WTC11 (cell line): ENCODE measurements at regions not wholly inside any gene's neighbourhood (a gene's known extent, or its start where the extent isn't known, plus 50 kb on each side); places are given as distances from the start of the nearest gene placed in this dataset.

Experiments used
- ATAC-seq: fragments of 200-7000 bp; cut with Tn5 transposase; 2 replicates; pipeline ENCODE4 v1.10.0; 2021; ENCODE audit warnings: mild to moderate bottlenecking, moderate library complexity
- CTCF ChIA-PET: fragments of 300-600 bp; sonication (Branson Sonifier 250); formaldehyde crosslinking; loops from one replicate; lab custom pipeline; 2021; ENCODE audit warnings: antibody characterized with exemption; lab: Charles Lee
- POLR2A ChIA-PET: fragments of 350-600 bp; sonication (Branson Sonifier 250); formaldehyde crosslinking; loops from one replicate; lab custom pipeline; 2021; ENCODE audit warnings: antibody characterized with exemption; lab: Charles Lee
- DNase-seq: peaks from one replicate; pipeline ENCODE4 v3.0.0; 2021; ENCODE audit warnings: low spot score
- H3K27ac Mint-ChIP-seq: 2 replicates; pipeline ENCODE4 v1.8.0; 2021; ENCODE audit warnings: mixed read lengths
- H3K27me3 Mint-ChIP-seq: 2 replicates; pipeline ENCODE4 v1.8.0; 2021; ENCODE audit warnings: low read depth, mild to moderate bottlenecking, moderate library complexity, mixed read lengths
- H3K36me3 Mint-ChIP-seq: 2 replicates; pipeline ENCODE4 v1.8.0; 2021; ENCODE audit warnings: mixed read lengths
- H3K4me1 Mint-ChIP-seq: 2 replicates; pipeline ENCODE4 v1.8.0; 2022; ENCODE audit warnings: mixed read lengths
- H3K4me3 Mint-ChIP-seq: 2 replicates; pipeline ENCODE4 v1.8.0; 2021; ENCODE audit warnings: mild to moderate bottlenecking, moderate library complexity, mixed read lengths
- H3K9me3 Mint-ChIP-seq: 2 replicates; pipeline ENCODE4 v1.8.0; 2021; ENCODE audit warnings: mixed read lengths
- ATF1 ChIP-seq: sonication (generic); formaldehyde crosslinking; IDR thresholded peaks from 2 replicates; pipeline ENCODE4 v1.8.1; 2023; ENCODE audit warnings: mild to moderate bottlenecking, moderate library complexity, missing genetic modification reagents
- ELF4 ChIP-seq: sonication (generic); formaldehyde crosslinking; IDR thresholded peaks from 2 replicates; pipeline ENCODE4 v1.8.1; 2022; ENCODE audit warnings: low read depth, mild to moderate bottlenecking, moderate library complexity, missing genetic modification reagents
- GABPB1 ChIP-seq: sonication (generic); formaldehyde crosslinking; IDR thresholded peaks from 2 replicates; pipeline ENCODE4 v1.8.1; 2023; ENCODE audit warnings: mild to moderate bottlenecking, missing genetic modification reagents
- MLX ChIP-seq: sonication (generic); formaldehyde crosslinking; IDR thresholded peaks from 2 replicates; pipeline ENCODE4 v1.8.1; 2023; ENCODE audit warnings: mild to moderate bottlenecking, missing genetic modification reagents, moderate library complexity
- NR2C2 ChIP-seq: sonication (generic); formaldehyde crosslinking; IDR thresholded peaks from 2 replicates; pipeline ENCODE4 v1.8.0; 2022; ENCODE audit warnings: mild to moderate bottlenecking, missing genetic modification reagents
- PRRX2 ChIP-seq: fragments of 250-450 bp; sonication (Bioruptor Pico); IDR thresholded peaks from 2 replicates; pipeline ENCODE4 v1.8.0; 2021; ENCODE audit warnings: mild to moderate bottlenecking
- SP1 ChIP-seq: sonication (generic); formaldehyde crosslinking; conservative IDR thresholded peaks from 2 replicates; pipeline ENCODE4 v1.8.1; 2022; ENCODE audit warnings: missing genetic modification reagents
- TEAD4 ChIP-seq: sonication (generic); formaldehyde crosslinking; IDR thresholded peaks from 2 replicates; pipeline ENCODE4 v1.8.0; 2022; ENCODE audit warnings: mild to moderate bottlenecking, missing genetic modification reagents
- ZBTB43 ChIP-seq: sonication (generic); formaldehyde crosslinking; IDR thresholded peaks from 2 replicates; pipeline ENCODE4 v1.8.1; 2023; ENCODE audit warnings: mild to moderate bottlenecking, missing genetic modification reagents
- ZNF317 ChIP-seq: sonication (generic); formaldehyde crosslinking; IDR thresholded peaks from 2 replicates; pipeline ENCODE4 v1.8.1; 2023; ENCODE audit warnings: low read depth, mild to moderate bottlenecking, moderate library complexity, missing genetic modification reagents, borderline replicate concordance
- ZNF512 ChIP-seq: sonication (generic); formaldehyde crosslinking; IDR thresholded peaks from 2 replicates; pipeline ENCODE4 v1.8.1; 2022; ENCODE audit warnings: missing genetic modification reagents, borderline replicate concordance
- TF ChIP-seq, protein P1 (sequence below): sonication (generic); formaldehyde crosslinking; IDR thresholded peaks from 2 replicates; pipeline ENCODE4 v1.8.0; 2022; ENCODE audit warnings: mild to moderate bottlenecking, missing genetic modification reagents
- TF ChIP-seq, protein P2 (sequence below): sonication (generic); formaldehyde crosslinking; IDR thresholded peaks from 2 replicates; pipeline ENCODE4 v1.8.1; 2023; ENCODE audit warnings: mild to moderate bottlenecking, missing genetic modification reagents, borderline replicate concordance
- TF ChIP-seq, protein P3 (sequence below): sonication (generic); formaldehyde crosslinking; IDR thresholded peaks from 2 replicates; pipeline ENCODE4 v1.8.0; 2023; ENCODE audit warnings: missing genetic modification reagents, mild to moderate bottlenecking, borderline replicate concordance

DNA sequence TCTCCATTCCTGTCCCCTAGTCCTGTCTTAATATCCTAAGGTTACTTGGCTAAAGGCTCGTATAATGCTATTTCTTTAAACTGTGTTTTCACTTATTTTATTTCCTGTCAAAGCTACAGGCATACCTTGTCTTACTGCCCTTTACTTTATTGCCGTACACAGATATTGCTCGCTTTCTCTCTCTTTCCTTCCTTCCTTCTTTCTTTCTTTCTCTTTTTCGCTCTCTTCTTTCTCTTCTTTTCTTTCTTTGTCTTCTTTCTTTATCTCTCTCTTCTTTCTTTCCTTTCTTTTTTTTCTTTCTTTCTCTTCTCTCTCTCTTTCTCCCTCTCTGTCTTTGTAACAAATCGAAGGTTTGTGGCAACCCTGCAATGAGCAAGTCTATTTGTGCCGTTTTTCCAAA lies 123.9 kb upstream of the ARHGAP5 start:
- DNase-seq (no peak), ATAC-seq (no peak)
- POLR2A ChIA-PET, result no interaction called here
- peaks cover 14% of the 10 kb centered on the region for H3K36me3 Mint-ChIP-seq
- peaks cover 18% of the 10 kb centered on the region for H3K9me3 Mint-ChIP-seq
- H3K27ac Mint-ChIP-seq, result no peak overlapping the region
- CTCF ChIA-PET, result no interaction called here
- peak; percentile 73; the same call in 1 of the 2 replicates for TF ChIP-seq ZNF512 (CRISPR knock-in tag)
- no peak for TF ChIP-seq SP1 (CRISPR knock-in tag)
- H3K4me3 Mint-ChIP-seq, result no peak overlapping the region
- H3K27me3 Mint-ChIP-seq, result no peaks in the 10 kb centered on the region; the same call in 1 of the 2 replicates
- H3K4me1 Mint-ChIP-seq, result peaks cover 25% of the 10 kb centered on the region

- H3K27ac Mint-ChIP-seq, result no peak overlapping the region
- ChIA-PET CTCF (no interaction called here), POLR2A (no interaction called here)
- no peak for ATAC-seq
- no peak for TF ChIP-seq ELF4 (CRISPR knock-in tag)
- peaks cover 18% of the 10 kb centered on the region for H3K36me3 Mint-ChIP-seq
- peaks cover 24% of the 10 kb centered on the region for H3K4me1 Mint-ChIP-seq
- no peak overlapping the region for H3K4me3 Mint-ChIP-seq
- no peak for DNase-seq
- H3K9me3 Mint-ChIP-seq, result peaks cover 23% of the 10 kb centered on the region
- H3K27me3 Mint-ChIP-seq, result no peaks in the 10 kb centered on the region; the same call in 1 of the 2 replicates
Observed at GRCh38 chr14:31954991-31955390, 122.1 kb upstream of the ARHGAP5 start.

DNA sequence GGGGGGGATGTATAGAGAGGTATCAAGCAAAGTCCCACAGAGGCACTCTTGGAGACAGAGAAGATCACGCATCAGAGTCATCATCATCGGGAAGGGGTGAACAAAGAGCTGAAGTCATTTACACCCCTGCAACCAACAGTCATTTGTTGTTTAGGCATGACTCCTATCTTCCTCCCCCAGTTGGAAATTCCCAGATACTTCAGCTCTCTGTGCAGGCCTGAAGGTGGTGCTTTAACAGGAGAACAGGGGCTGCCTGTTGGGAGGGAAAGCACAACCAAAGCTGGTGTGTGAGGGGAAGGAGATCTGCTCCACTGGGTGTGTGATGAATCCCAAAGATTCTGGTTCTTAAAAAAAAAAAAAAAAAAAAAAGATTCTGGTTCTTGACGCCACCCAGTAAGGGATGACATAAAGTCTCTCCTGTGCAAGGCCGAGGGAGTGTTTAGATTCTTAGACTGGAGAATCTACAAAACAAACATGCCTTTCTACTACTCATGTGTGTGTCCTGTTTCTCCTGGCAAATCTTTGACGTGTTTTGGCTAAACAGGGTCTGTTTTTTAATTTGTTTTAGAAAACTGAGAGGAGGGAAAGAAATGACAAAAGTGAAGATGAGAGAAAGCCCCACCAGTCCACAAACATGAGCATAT lies 121.0 kb upstream of the ARHGAP5 start:
- peaks cover 23% of the 10 kb centered on the region for H3K36me3 Mint-ChIP-seq
- H3K9me3 Mint-ChIP-seq, result peaks cover 30% of the 10 kb centered on the region
- no peaks in the 10 kb centered on the region; the same call in 1 of the 2 replicates for H3K27me3 Mint-ChIP-seq
- ATAC-seq (peak; percentile 20; the same call in 1 of the 2 replicates), DNase-seq (no peak)
- H3K27ac Mint-ChIP-seq, result no peak overlapping the region
- no peak overlapping the region for H3K4me3 Mint-ChIP-seq
- ChIA-PET CTCF (interaction anchor here (1.0 kb wide), 1 partner anchor 9 kb away, joined by 3 read pairs; no protein-coding TSS in a partner anchor), POLR2A (no interaction called here)
- TF ChIP-seq, protein P1, sequence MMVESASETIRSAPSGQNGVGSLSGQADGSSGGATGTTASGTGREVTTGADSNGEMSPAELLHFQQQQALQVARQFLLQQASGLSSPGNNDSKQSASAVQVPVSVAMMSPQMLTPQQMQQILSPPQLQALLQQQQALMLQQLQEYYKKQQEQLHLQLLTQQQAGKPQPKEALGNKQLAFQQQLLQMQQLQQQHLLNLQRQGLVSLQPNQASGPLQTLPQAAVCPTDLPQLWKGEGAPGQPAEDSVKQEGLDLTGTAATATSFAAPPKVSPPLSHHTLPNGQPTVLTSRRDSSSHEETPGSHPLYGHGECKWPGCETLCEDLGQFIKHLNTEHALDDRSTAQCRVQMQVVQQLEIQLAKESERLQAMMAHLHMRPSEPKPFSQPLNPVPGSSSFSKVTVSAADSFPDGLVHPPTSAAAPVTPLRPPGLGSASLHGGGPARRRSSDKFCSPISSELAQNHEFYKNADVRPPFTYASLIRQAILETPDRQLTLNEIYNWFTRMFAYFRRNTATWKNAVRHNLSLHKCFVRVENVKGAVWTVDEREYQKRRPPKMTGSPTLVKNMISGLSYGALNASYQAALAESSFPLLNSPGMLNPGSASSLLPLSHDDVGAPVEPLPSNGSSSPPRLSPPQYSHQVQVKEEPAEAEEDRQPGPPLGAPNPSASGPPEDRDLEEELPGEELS, result no peak
- no peak for TF ChIP-seq NR2C2 (CRISPR knock-in tag)
- TF ChIP-seq ZNF317 (CRISPR knock-in tag), result no peak
- TF ChIP-seq, protein P2, sequence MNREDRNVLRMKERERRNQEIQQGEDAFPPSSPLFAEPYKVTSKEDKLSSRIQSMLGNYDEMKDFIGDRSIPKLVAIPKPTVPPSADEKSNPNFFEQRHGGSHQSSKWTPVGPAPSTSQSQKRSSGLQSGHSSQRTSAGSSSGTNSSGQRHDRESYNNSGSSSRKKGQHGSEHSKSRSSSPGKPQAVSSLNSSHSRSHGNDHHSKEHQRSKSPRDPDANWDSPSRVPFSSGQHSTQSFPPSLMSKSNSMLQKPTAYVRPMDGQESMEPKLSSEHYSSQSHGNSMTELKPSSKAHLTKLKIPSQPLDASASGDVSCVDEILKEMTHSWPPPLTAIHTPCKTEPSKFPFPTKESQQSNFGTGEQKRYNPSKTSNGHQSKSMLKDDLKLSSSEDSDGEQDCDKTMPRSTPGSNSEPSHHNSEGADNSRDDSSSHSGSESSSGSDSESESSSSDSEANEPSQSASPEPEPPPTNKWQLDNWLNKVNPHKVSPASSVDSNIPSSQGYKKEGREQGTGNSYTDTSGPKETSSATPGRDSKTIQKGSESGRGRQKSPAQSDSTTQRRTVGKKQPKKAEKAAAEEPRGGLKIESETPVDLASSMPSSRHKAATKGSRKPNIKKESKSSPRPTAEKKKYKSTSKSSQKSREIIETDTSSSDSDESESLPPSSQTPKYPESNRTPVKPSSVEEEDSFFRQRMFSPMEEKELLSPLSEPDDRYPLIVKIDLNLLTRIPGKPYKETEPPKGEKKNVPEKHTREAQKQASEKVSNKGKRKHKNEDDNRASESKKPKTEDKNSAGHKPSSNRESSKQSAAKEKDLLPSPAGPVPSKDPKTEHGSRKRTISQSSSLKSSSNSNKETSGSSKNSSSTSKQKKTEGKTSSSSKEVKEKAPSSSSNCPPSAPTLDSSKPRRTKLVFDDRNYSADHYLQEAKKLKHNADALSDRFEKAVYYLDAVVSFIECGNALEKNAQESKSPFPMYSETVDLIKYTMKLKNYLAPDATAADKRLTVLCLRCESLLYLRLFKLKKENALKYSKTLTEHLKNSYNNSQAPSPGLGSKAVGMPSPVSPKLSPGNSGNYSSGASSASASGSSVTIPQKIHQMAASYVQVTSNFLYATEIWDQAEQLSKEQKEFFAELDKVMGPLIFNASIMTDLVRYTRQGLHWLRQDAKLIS (CRISPR knock-in tag), result no peak
- TF ChIP-seq, protein P3, sequence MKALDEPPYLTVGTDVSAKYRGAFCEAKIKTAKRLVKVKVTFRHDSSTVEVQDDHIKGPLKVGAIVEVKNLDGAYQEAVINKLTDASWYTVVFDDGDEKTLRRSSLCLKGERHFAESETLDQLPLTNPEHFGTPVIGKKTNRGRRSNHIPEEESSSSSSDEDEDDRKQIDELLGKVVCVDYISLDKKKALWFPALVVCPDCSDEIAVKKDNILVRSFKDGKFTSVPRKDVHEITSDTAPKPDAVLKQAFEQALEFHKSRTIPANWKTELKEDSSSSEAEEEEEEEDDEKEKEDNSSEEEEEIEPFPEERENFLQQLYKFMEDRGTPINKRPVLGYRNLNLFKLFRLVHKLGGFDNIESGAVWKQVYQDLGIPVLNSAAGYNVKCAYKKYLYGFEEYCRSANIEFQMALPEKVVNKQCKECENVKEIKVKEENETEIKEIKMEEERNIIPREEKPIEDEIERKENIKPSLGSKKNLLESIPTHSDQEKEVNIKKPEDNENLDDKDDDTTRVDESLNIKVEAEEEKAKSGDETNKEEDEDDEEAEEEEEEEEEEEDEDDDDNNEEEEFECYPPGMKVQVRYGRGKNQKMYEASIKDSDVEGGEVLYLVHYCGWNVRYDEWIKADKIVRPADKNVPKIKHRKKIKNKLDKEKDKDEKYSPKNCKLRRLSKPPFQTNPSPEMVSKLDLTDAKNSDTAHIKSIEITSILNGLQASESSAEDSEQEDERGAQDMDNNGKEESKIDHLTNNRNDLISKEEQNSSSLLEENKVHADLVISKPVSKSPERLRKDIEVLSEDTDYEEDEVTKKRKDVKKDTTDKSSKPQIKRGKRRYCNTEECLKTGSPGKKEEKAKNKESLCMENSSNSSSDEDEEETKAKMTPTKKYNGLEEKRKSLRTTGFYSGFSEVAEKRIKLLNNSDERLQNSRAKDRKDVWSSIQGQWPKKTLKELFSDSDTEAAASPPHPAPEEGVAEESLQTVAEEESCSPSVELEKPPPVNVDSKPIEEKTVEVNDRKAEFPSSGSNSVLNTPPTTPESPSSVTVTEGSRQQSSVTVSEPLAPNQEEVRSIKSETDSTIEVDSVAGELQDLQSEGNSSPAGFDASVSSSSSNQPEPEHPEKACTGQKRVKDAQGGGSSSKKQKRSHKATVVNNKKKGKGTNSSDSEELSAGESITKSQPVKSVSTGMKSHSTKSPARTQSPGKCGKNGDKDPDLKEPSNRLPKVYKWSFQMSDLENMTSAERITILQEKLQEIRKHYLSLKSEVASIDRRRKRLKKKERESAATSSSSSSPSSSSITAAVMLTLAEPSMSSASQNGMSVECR, result no peak
- TF ChIP-seq ATF1 (CRISPR knock-in tag), result no peak
- TF ChIP-seq GABPB1 (CRISPR knock-in tag), result no peak
- TF ChIP-seq PRRX2, result no peak
- TF ChIP-seq TEAD4 (CRISPR knock-in tag), result no peak
- no peak for TF ChIP-seq ZBTB43 (CRISPR knock-in tag)
- TF ChIP-seq MLX (CRISPR knock-in tag), result no peak
- H3K4me1 Mint-ChIP-seq, result peaks cover 13% of the 10 kb centered on the region
